Type B pancreatic cell (in vitro differentiated cells): ENCODE measurements at regions not wholly inside any gene's neighbourhood (a gene's known extent, or its start where the extent isn't known, plus 50 kb on each side); places are given as distances from the start of the nearest gene placed in this dataset.

Experiments
- DNase-seq: peaks from one replicate; pipeline ENCODE4 v3.0.0; 2021; ENCODE audit warnings: mixed read lengths; ENCODE audit not compliant: unreplicated experiment; ENCODE audit errors: extremely low spot score
- H3K27ac Mint-ChIP-seq: 2 replicates; pipeline ENCODE4 v1.8.0; 2021; ENCODE audit warnings: mild to moderate bottlenecking, mixed read lengths
- H3K27me3 Mint-ChIP-seq: 2 replicates; pipeline ENCODE4 v1.8.0; 2021; ENCODE audit warnings: mixed read lengths
- H3K36me3 Mint-ChIP-seq: 2 replicates; pipeline ENCODE4 v1.8.0; 2021; ENCODE audit warnings: mixed read lengths
- H3K4me1 Mint-ChIP-seq: one replicate; pipeline ENCODE4 v1.8.0; 2021; ENCODE audit warnings: mixed read lengths; ENCODE audit not compliant: unreplicated experiment
- H3K4me3 Mint-ChIP-seq: 2 replicates; pipeline ENCODE4 v1.8.0; 2021; ENCODE audit warnings: mild to moderate bottlenecking, mixed read lengths
- H3K9me3 Mint-ChIP-seq: 2 replicates; pipeline ENCODE4 v1.8.0; 2021; ENCODE audit warnings: mixed read lengths
- TF ChIP-seq, protein P1 (sequence below): fragments of 200-600 bp; sonication (generic); conservative IDR thresholded peaks from 2 replicates; pipeline ENCODE4 v1.5.0; 2021; ENCODE audit warnings: antibody characterized with exemption, mild to moderate bottlenecking

DNA sequence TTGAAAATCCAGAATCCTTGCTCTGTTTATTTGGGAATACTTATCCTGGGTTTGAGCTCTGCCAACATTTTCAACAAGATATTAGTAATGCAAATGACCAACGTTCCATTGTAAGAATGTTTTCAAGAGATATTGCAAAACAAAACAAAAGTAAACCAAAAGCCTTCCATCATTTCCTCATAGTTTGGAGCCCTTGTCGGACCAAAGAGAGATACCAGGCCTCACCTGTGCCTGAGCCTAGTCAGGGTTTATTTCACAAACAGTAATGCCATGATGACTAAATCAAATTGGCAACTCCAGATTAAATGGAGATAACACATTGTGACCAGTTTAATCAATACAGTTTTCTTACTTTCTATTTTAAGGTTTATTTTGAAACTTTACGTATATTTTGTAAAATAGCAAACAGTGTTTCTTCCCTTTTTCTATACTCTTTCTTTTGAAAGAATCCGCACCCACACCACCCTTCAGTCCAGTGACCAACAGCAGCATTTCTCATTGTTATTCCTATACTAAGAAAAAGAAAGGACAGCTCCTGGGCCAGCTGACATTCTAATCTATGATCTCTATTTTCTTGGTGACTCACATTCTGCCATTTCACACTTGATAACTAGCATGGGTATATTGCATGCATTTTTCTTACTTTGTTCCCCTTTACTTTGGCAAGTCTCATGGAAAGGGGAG lies 168.5 kb upstream of the MEOX2 start:
- Mint-ChIP-seq H3K36me3 (no peaks in the 10 kb centered on the region), H3K4me3 (no peak overlapping the region), H3K27ac (no peak overlapping the region), H3K9me3 (no peaks in the 10 kb centered on the region), H3K4me1 (peaks cover 26% of the 10 kb centered on the region), H3K27me3 (no peaks in the 10 kb centered on the region)
- TF ChIP-seq, protein P1, sequence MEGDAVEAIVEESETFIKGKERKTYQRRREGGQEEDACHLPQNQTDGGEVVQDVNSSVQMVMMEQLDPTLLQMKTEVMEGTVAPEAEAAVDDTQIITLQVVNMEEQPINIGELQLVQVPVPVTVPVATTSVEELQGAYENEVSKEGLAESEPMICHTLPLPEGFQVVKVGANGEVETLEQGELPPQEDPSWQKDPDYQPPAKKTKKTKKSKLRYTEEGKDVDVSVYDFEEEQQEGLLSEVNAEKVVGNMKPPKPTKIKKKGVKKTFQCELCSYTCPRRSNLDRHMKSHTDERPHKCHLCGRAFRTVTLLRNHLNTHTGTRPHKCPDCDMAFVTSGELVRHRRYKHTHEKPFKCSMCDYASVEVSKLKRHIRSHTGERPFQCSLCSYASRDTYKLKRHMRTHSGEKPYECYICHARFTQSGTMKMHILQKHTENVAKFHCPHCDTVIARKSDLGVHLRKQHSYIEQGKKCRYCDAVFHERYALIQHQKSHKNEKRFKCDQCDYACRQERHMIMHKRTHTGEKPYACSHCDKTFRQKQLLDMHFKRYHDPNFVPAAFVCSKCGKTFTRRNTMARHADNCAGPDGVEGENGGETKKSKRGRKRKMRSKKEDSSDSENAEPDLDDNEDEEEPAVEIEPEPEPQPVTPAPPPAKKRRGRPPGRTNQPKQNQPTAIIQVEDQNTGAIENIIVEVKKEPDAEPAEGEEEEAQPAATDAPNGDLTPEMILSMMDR, result no peak
- DNase-seq, result no peak

DNA sequence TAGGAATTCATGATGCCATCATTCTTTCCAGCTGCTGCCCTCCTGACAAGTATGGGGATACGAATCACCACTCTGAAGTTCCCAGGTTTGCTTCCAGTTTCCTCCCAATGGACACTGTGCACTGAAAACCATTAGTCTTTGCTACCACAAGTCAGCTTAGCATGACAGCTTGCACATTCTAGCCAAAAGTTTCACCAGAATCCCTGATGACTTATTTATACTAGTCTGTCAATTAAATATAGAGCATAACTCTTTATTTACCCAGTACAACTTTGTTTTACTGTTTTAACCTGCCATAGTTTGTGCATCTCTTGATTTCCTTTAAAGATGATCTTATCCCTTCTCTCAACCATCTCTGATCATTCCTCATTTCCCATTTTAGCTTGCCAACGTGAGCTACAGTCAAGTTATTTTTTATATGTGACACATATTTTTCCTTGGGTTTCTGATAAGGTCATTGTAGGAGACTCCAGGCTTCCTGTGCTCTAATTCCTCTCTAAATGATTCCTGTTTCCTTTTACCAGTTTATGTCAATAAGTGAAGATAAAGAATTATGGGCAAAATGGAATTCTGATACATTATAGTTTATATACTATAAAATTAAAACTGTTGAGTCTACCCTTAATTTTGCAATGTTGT lies 167.5 kb upstream of the MEOX2 start:
- H3K27ac Mint-ChIP-seq, result no peak overlapping the region
- TF ChIP-seq, protein P1, result no peak
- H3K4me3 Mint-ChIP-seq, result no peak overlapping the region
- no peaks in the 10 kb centered on the region for H3K27me3 Mint-ChIP-seq
- no peaks in the 10 kb centered on the region for H3K36me3 Mint-ChIP-seq
- H3K9me3 Mint-ChIP-seq, result no peaks in the 10 kb centered on the region
- DNase-seq, result no peak
- H3K4me1 Mint-ChIP-seq, result peaks cover 26% of the 10 kb centered on the region

DNA sequence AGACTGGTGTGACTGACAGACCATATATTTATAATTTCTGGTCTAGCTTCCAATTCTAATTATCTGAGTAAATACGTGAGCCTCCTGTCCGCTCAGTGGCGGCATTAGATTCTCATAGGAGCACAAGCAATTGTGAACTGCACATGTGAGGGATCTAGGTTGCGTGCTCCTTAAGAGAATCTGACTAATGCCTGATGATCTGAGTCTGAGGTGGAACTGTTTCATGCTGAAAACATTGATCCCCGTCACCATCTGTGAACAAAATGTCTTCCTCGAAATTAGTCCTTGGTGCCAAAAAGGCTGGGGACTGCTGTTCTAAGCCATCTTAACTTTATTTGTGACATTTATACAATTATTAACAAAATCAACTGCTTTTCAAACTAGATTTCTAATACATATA lies 164.7 kb upstream of the MEOX2 start:
- no peaks in the 10 kb centered on the region for H3K36me3 Mint-ChIP-seq
- H3K4me1 Mint-ChIP-seq, result peaks cover 24% of the 10 kb centered on the region
- H3K9me3 Mint-ChIP-seq, result no peaks in the 10 kb centered on the region
- no peak overlapping the region for H3K4me3 Mint-ChIP-seq
- no peak for DNase-seq
- TF ChIP-seq, protein P1, result no peak
- H3K27me3 Mint-ChIP-seq, result no peaks in the 10 kb centered on the region
- no peak overlapping the region for H3K27ac Mint-ChIP-seq

DNA sequence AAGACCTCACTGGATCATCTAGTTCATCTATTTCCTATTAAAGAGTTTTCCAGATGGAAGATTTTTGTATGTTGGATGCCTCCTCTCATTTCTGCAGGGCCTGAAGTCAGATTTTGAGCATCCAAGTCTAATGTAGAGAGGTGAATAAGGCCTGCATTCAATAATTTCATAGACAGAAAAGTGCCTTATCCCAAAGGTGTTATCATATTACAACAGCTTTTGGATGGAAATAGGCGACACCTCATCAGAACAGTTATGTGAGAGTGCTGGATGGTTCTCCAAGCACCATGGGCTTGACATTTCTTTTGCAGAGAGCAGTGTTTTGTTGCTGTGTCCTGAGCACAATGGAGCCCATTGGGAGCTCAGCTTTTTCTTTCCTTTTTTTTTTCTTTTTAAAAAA lies 162.4 kb upstream of the MEOX2 start:
- no peak for DNase-seq
- no peaks in the 10 kb centered on the region for H3K36me3 Mint-ChIP-seq
- H3K4me1 Mint-ChIP-seq, result peaks cover 9% of the 10 kb centered on the region
- TF ChIP-seq, protein P1, result no peak
- H3K9me3 Mint-ChIP-seq, result no peaks in the 10 kb centered on the region
- no peak overlapping the region for H3K27ac Mint-ChIP-seq
- no peaks in the 10 kb centered on the region for H3K27me3 Mint-ChIP-seq
- H3K4me3 Mint-ChIP-seq, result no peak overlapping the region

DNA sequence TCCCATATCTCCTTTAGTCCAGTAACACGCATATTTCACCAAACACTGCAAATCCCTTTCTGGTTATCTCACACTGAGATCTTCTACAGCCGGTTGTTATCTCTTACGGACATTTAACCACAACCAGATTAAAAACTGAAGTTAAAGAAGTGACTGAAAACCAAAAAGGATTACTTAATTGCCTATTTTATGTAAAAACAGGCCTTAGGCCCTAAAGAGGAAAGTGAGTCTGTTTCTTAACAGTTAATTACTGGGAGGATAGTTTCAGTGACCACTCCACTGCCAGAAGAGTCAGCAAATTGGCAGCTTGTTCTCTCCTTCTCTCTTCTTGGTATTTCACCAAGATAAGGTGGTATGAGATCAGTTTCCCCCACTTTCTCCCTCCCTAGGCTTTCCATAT lies 161.9 kb upstream of the MEOX2 start:
- no peaks in the 10 kb centered on the region for H3K36me3 Mint-ChIP-seq
- DNase-seq, result no peak
- H3K9me3 Mint-ChIP-seq, result no peaks in the 10 kb centered on the region
- no peak overlapping the region for H3K4me3 Mint-ChIP-seq
- peaks cover 4% of the 10 kb centered on the region for H3K4me1 Mint-ChIP-seq
- no peaks in the 10 kb centered on the region for H3K27me3 Mint-ChIP-seq
- TF ChIP-seq, protein P1, result no peak
- no peak overlapping the region for H3K27ac Mint-ChIP-seq
